ENCODE measurements at regions not wholly inside any gene's neighbourhood (a gene's known extent, or its start where the extent isn't known, plus 50 kb on each side); places are given as distances from the start of the nearest gene placed in this dataset.

DNA sequence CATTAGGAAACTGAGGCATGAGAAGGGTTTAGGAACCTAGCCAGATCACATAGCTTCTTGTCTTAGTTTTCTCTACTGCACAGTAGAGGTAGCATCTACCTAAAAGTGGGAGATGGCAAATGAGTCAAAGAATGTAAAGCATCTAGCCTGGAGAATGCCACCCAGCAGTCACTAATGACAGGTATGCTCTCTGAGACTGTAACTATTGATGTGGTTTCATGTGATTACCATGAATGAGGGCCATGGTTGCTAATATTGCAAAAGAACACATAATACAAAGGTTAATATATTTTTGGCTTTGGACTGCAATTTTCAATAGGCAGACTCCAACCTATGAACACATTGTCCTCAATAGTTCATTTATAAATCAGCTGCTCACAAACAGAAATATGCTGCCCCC, 389.9 kb downstream of the GRIN2B start:
- no peaks in the 10 kb centered on the region for H3K4me1 Mint-ChIP-seq (ENCODE audit: unreplicated experiment)
- no peak overlapping the region for H3K4me3 Mint-ChIP-seq (ENCODE audit: unreplicated experiment)
- no peak overlapping the region for H3K27ac Mint-ChIP-seq (ENCODE audit: unreplicated experiment)
- TF ChIP-seq, protein P1, sequence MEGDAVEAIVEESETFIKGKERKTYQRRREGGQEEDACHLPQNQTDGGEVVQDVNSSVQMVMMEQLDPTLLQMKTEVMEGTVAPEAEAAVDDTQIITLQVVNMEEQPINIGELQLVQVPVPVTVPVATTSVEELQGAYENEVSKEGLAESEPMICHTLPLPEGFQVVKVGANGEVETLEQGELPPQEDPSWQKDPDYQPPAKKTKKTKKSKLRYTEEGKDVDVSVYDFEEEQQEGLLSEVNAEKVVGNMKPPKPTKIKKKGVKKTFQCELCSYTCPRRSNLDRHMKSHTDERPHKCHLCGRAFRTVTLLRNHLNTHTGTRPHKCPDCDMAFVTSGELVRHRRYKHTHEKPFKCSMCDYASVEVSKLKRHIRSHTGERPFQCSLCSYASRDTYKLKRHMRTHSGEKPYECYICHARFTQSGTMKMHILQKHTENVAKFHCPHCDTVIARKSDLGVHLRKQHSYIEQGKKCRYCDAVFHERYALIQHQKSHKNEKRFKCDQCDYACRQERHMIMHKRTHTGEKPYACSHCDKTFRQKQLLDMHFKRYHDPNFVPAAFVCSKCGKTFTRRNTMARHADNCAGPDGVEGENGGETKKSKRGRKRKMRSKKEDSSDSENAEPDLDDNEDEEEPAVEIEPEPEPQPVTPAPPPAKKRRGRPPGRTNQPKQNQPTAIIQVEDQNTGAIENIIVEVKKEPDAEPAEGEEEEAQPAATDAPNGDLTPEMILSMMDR (IDR thresholded peaks at IDR 0.05): no peak
- no peaks in the 10 kb centered on the region for H3K36me3 Mint-ChIP-seq (ENCODE audit: unreplicated experiment)
- no peaks in the 10 kb centered on the region for H3K9me3 Mint-ChIP-seq (ENCODE audit: unreplicated experiment)
- no peak for DNase-seq (ENCODE audit: extremely low spot score, unreplicated experiment)
- no peaks in the 10 kb centered on the region for H3K27me3 Mint-ChIP-seq (ENCODE audit: unreplicated experiment)

DNA sequence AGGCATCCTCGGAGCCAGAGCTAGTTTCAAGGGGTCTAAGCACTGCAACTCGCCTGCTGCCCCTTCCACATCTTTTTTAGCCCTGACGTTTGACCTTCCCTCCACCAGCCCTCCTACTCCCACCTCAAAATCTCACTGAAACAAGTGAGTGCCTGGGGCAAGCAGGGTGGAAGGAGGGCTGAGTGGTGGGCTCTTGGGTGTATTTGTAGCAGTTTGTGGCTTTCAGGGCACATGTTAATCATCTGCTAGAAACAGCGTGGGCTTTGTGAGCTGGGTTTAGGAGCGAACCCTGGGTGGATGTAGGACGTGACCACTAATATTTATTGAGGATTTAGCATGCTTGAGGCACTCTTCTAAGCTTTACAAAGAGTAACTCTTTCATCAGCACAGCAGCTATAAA, 390.3 kb downstream of the GRIN2B start:
- Mint-ChIP-seq H3K36me3 (ENCODE audit: unreplicated experiment) (no peaks in the 10 kb centered on the region), H3K27me3 (ENCODE audit: unreplicated experiment) (no peaks in the 10 kb centered on the region), H3K4me3 (ENCODE audit: unreplicated experiment) (no peak overlapping the region), H3K4me1 (ENCODE audit: unreplicated experiment) (no peaks in the 10 kb centered on the region), H3K27ac (ENCODE audit: unreplicated experiment) (no peak overlapping the region), H3K9me3 (ENCODE audit: unreplicated experiment) (no peaks in the 10 kb centered on the region)
- DNase-seq (ENCODE audit: extremely low spot score, unreplicated experiment): no peak
- TF ChIP-seq, protein P1 (IDR thresholded peaks at IDR 0.05): no peak

DNA sequence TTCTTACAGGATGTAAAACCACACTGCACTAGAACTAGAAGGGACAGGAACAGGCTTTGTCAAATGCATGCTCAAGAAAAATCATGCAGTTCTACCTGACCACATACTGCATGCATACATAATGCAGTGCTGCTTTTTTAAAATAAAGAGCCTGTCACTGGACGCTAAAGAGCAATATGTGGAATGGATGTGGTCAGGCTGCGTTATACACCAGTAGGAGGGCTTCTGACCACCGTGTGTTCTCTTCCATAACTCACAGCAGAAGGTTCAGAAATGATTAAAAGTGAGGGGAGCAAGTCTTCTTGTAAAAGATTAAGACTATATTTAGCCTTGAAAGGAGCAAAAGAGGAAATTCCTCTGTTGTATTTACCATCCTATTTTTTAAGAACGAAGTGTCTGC, 392.0 kb downstream of the EMP1 start:
- no peaks in the 10 kb centered on the region for H3K27me3 Mint-ChIP-seq (ENCODE audit: unreplicated experiment)
- TF ChIP-seq, protein P1 (IDR thresholded peaks at IDR 0.05): no peak

DNA sequence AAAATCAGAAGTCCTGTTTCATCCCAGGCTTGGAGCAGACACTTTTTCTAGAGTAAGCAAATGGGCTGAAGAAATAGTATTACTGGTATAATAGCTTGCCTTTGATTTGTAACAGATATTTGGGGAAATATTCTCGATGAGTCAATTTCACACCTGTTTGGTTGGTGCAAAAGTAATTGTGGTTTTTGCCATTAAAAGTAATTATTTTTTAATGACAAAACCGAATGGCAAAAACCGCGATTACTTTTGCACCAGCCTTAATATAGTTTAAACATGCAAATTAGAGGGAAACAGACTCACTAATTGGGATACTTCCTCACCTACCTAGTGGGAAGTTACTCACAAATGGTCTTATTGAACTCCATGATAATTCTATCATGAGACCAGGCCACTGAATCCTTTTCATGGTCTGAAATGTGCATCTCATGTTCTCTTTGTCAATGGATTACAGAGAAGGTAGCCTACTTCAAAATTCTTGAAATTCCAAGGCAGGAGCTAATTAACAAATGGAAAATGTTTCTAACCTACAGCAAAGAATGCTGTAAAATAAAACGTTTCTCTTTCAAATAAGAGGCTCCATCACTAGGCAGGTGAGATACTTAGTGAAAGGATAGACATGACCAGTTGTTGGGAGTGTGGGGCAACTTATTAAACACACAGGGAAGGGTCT, 391.3 kb downstream of the EMP1 start:
- Mint-ChIP-seq H3K36me3 (ENCODE audit: unreplicated experiment) (no peaks in the 10 kb centered on the region), H3K9me3 (ENCODE audit: unreplicated experiment) (no peaks in the 10 kb centered on the region), H3K4me3 (ENCODE audit: unreplicated experiment) (no peak overlapping the region), H3K27ac (ENCODE audit: unreplicated experiment) (no peak overlapping the region), H3K4me1 (ENCODE audit: unreplicated experiment) (no peaks in the 10 kb centered on the region), H3K27me3 (ENCODE audit: unreplicated experiment) (no peaks in the 10 kb centered on the region)
- TF ChIP-seq, protein P1 (IDR thresholded peaks at IDR 0.05): no peak
- DNase-seq (ENCODE audit: extremely low spot score, unreplicated experiment): no peak

More for the DNA sequence above, 392.0 kb downstream of the EMP1 start:
- Mint-ChIP-seq H3K4me1 (ENCODE audit: unreplicated experiment) (no peaks in the 10 kb centered on the region), H3K4me3 (ENCODE audit: unreplicated experiment) (no peak overlapping the region), H3K27ac (ENCODE audit: unreplicated experiment) (no peak overlapping the region), H3K9me3 (ENCODE audit: unreplicated experiment) (no peaks in the 10 kb centered on the region), H3K36me3 (ENCODE audit: unreplicated experiment) (no peaks in the 10 kb centered on the region)
- DNase-seq (ENCODE audit: extremely low spot score, unreplicated experiment): no peak

DNA sequence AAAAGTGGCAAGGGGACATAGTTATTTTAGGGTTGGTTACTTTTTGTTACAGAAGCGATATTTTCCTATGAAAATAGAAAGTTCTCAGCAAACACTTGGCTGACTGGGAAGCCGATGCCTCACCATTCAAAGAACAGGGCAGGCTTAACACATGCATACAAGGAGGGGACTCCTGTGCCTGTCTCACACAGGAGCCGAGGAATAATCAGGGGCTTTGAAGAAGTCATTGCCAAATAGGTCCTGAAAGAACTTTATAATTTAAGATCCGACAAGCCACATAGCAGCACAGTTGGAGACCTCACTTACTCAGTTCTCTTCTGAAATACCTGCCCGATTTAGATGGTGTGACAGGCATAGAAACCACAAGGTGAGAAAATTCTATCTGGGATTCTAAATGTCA, 389.8 kb downstream of the EMP1 start:
- TF ChIP-seq, protein P1 (IDR thresholded peaks at IDR 0.05): no peak
- H3K27ac Mint-ChIP-seq (ENCODE audit: unreplicated experiment): no peak overlapping the region
- no peaks in the 10 kb centered on the region for H3K36me3 Mint-ChIP-seq (ENCODE audit: unreplicated experiment)
- DNase-seq (ENCODE audit: extremely low spot score, unreplicated experiment): no peak
- no peaks in the 10 kb centered on the region for H3K9me3 Mint-ChIP-seq (ENCODE audit: unreplicated experiment)
- H3K27me3 Mint-ChIP-seq (ENCODE audit: unreplicated experiment): no peaks in the 10 kb centered on the region
- H3K4me3 Mint-ChIP-seq (ENCODE audit: unreplicated experiment): no peak overlapping the region
- no peaks in the 10 kb centered on the region for H3K4me1 Mint-ChIP-seq (ENCODE audit: unreplicated experiment)

Measured in osteocyte (in vitro differentiated cells).